Panc1 (cell line): ENCODE measurements at regions not wholly inside any gene's neighbourhood (a gene's known extent, or its start where the extent isn't known, plus 50 kb on each side); places are given as distances from the start of the nearest gene placed in this dataset.

Experiments used
- CTCF ChIP-seq: fragments of 450-650 bp; IDR thresholded peaks from 2 replicates; pipeline ENCODE4 v1.5.1; 2017; ENCODE audit warnings: mild to moderate bottlenecking
- POLR2AphosphoS5 ChIP-seq: IDR thresholded peaks from 2 replicates; pipeline ENCODE4 v1.6.1; 2012; ENCODE audit warnings: mild to moderate bottlenecking, low read depth, low read length, moderate library complexity
- REST ChIP-seq, 2 experiments: IDR thresholded peaks; 2 replicates each; pipeline ENCODE4 v1.6.1; 2011 to 2012; ENCODE audit warnings: low read depth in 2 of 2, control low read depth in 1 of 2, low read length in 1 of 2, mild to moderate bottlenecking in 1 of 2, moderate library complexity in 1 of 2; ENCODE audit not compliant: insufficient read depth in 1 of 2
- SIN3A ChIP-seq: IDR thresholded peaks from 2 replicates; pipeline ENCODE4 v1.6.1; 2012; ENCODE audit warnings: low read depth, mild to moderate bottlenecking, low read length, moderate library complexity, borderline replicate concordance; ENCODE audit not compliant: insufficient read depth

- TF ChIP-seq CTCF (no peak), POLR2AphosphoS5 (no peak), SIN3A (no peak), REST (IDR thresholded peaks at IDR 0.05; ENCODE audit: insufficient read depth in 1 of 2, low read depth in 2 of 2, low read length in 1 of 2) (no peak)
These were observed 165.5 kb upstream of the RORB start for GRCh38 chr9:74331607-74332006.
